NCI-H2107 (cell line): ENCODE measurements at regions not wholly inside any gene's neighbourhood (a gene's known extent, or its start where the extent isn't known, plus 50 kb on each side); places are given as distances from the start of the nearest gene placed in this dataset.
"Not testable (repeated sequence)": the region's sequence is repeated elsewhere in the genome, so short reads cannot be mapped to it uniquely, and the experiment has no call there.

Experiments
- DNase-seq: peaks from one replicate; lab custom pipeline; 2025; lab: John Stamatoyannopoulos, UW

GRCh38 chr7:89772276-89772675 lies 382.0 kb upstream of the STEAP1 start:
- DNase-seq: no peak

- no peak for DNase-seq
Measured at GRCh38 chr7:89773611-89774010, 380.7 kb upstream of the STEAP1 start.

- DNase-seq: no peak
Measured at GRCh38 chr7:89775459-89775858, 378.8 kb upstream of the STEAP1 start.

GRCh38 chr7:89776980-89777379 lies 377.3 kb upstream of the STEAP1 start:
- DNase-seq: no peak

GRCh38 chr7:89777499-89777898 lies 376.8 kb upstream of the STEAP1 start:
- DNase-seq: no peak

GRCh38 chr7:89780291-89780690 lies 374.0 kb upstream of the STEAP1 start:
- no peak for DNase-seq

GRCh38 chr7:89796481-89796880 lies 357.8 kb upstream of the STEAP1 start:
- no peak for DNase-seq

- DNase-seq: no peak
Measured at GRCh38 chr7:89797965-89798598, 356.2 kb upstream of the STEAP1 start.

- DNase-seq: no peak
Measured at GRCh38 chr7:89798599-89798996, 355.7 kb upstream of the STEAP1 start.

GRCh38 chr7:89800761-89801160 lies 353.5 kb upstream of the STEAP1 start:
- DNase-seq: no peak

- DNase-seq: no peak
Measured at GRCh38 chr7:89809291-89809690, 345.0 kb upstream of the STEAP1 start.

GRCh38 chr7:89813081-89813480 lies 341.2 kb upstream of the STEAP1 start:
- DNase-seq: no peak

GRCh38 chr7:89826121-89826520 lies 328.1 kb upstream of the STEAP1 start:
- no peak for DNase-seq

- DNase-seq: no peak
Measured at GRCh38 chr7:89826557-89826956, 327.7 kb upstream of the STEAP1 start.

GRCh38 chr7:89837515-89837914 lies 316.8 kb upstream of the STEAP1 start:
- DNase-seq: no peak

- no peak for DNase-seq
Measured at GRCh38 chr7:89839329-89839728, 314.9 kb upstream of the STEAP1 start.

GRCh38 chr7:89845952-89846351 lies 308.3 kb upstream of the STEAP1 start:
- DNase-seq: no peak

GRCh38 chr7:89849052-89849451 lies 305.2 kb upstream of the STEAP1 start:
- no peak for DNase-seq

GRCh38 chr7:89857053-89857452 lies 297.2 kb upstream of the STEAP1 start:
- DNase-seq: not testable (repeated sequence)

GRCh38 chr7:89857767-89858166 lies 296.5 kb upstream of the STEAP1 start:
- DNase-seq: no peak

GRCh38 chr7:89887489-89887888 lies 266.8 kb upstream of the STEAP1 start:
- DNase-seq: no peak

GRCh38 chr7:89908736-89909135 lies 245.5 kb upstream of the STEAP1 start:
- no peak for DNase-seq

GRCh38 chr7:89914711-89915110 lies 239.6 kb upstream of the STEAP1 start:
- no peak for DNase-seq

- no peak for DNase-seq
Measured at GRCh38 chr7:89926194-89926593, 228.1 kb upstream of the STEAP1 start.

- no peak for DNase-seq
Measured at GRCh38 chr7:89926701-89927100, 227.6 kb upstream of the STEAP1 start.
